GM20000 (cell line): ENCODE measurements at regions not wholly inside any gene's neighbourhood (a gene's known extent, or its start where the extent isn't known, plus 50 kb on each side); places are given as distances from the start of the nearest gene placed in this dataset.

Experiments
- DNase-seq: peaks from one replicate; pipeline ENCODE4 v3.0.0; 2012; ENCODE audit warnings: low spot score
- CTCF ChIP-seq: IDR thresholded peaks from 2 replicates; pipeline ENCODE4 v1.5.1; 2012; ENCODE audit warnings: mild to moderate bottlenecking, control low read depth; ENCODE audit errors: extremely low read depth, missing control alignments

- TF ChIP-seq CTCF, result no peak
- DNase-seq, result no peak
These were observed 62.8 kb upstream of the KIF26B start for GRCh38 chr1:245091818-245092637.

DNA sequence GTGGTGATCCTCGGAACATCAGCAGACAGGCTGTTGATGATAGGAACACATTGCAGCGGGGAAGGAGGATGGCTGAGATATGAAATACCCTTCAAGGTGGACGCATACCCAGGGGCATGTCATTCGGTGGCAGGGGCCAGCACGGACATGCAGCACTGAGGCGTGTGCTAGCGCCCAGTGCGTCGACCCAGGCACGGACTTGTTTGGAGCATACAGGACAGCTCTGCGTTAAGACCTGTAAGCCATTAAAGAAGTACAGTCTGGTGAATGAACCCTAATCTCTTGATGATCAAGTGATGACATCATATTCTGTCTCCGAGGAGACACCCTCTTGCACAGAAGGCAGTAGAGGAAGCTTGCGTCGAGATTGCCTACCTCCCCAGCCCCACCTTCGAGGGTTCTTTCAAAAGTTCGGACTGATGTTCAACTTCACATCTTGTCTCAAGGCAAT is 63.6 kb upstream of the KIF26B start:
- DNase-seq, result no peak
- no peak for TF ChIP-seq CTCF

DNA sequence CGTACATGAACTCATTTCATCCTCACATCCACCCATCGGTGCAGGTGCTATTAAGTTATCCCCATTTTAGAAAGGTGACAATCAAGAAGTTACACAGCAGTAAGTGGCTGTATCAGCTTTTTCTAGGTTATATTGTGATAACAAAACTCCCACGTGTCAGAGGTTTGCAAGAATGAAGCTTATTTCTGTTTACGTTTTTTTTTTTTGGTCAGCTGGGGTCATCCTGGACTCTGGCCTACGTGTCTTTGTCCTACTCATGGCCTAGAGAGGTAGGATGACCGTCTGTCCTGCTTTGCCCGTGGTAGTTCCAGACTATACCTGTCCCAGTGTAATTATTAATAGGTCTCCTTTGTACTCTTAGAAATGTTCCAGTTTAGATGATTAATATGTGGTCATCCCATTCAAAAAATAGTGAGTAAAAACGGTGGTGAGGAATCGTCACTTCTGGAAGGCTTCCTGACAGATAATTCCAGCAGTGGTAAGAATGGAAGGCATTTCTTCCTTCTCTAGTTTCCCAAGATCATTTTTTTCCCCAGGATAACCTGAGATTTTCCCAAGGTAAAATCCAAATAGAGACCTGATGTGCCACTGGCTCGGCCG is 64.2 kb upstream of the KIF26B start:
- no peak for DNase-seq
- TF ChIP-seq CTCF, result no peak

- DNase-seq, result no peak
- TF ChIP-seq CTCF, result no peak
These were observed 67.1 kb upstream of the KIF26B start for GRCh38 chr1:245087723-245088122.

GRCh38 chr1:245086389-245086969 is 68.3 kb upstream of the KIF26B start:
- DNase-seq, result no peak
- TF ChIP-seq CTCF, result no peak

GRCh38 chr1:245085508-245086095 is 69.2 kb upstream of the KIF26B start:
- TF ChIP-seq CTCF, result no peak

GRCh38 chr1:245084551-245084950 is 70.2 kb upstream of the KIF26B start:
- TF ChIP-seq CTCF, result no peak
- no peak for DNase-seq

More at GRCh38 chr1:245085508-245086095, 69.2 kb upstream of the KIF26B start:
- DNase-seq, result no peak
